PFSK-1 (cell line): ENCODE measurements at regions not wholly inside any gene's neighbourhood (a gene's known extent, or its start where the extent isn't known, plus 50 kb on each side); places are given as distances from the start of the nearest gene placed in this dataset.

ENCODE experiments used
- FOXP2 ChIP-seq: optimal IDR thresholded peaks from 2 replicates; pipeline ENCODE3; 2011; ENCODE audit warnings: borderline replicate concordance, control low read depth, inconsistent platforms; ENCODE audit not compliant: insufficient read depth; ENCODE audit errors: extremely low read length, extremely low read depth
- POLR2AphosphoS5 ChIP-seq: IDR thresholded peaks from 2 replicates; pipeline ENCODE4 v1.6.1; 2012; ENCODE audit warnings: low read depth, mild to moderate bottlenecking, control low read depth, low read length, moderate library complexity
- SIN3A ChIP-seq: IDR thresholded peaks from 2 replicates; pipeline ENCODE4 v1.6.1; 2012; ENCODE audit warnings: mild to moderate bottlenecking, low read length, moderate library complexity, borderline replicate concordance; ENCODE audit not compliant: insufficient read depth
- TAF1 ChIP-seq: IDR thresholded peaks from 2 replicates; pipeline ENCODE4 v1.6.1; 2012; ENCODE audit warnings: low read length, control low read depth, borderline replicate concordance; ENCODE audit not compliant: insufficient read depth
- TF ChIP-seq, protein P1 (sequence below), 2 experiments: IDR thresholded peaks; 2 replicates each; pipeline versions ENCODE4 v1.6.1 to v1.8.0; 2011 to 2012; ENCODE audit warnings: low read depth in 2 of 2, low read length in 2 of 2, control low read depth in 1 of 2, inconsistent platforms in 1 of 2, mild to moderate bottlenecking in 1 of 2, moderate library complexity in 1 of 2; ENCODE audit not compliant: insufficient read depth in 1 of 2

DNA sequence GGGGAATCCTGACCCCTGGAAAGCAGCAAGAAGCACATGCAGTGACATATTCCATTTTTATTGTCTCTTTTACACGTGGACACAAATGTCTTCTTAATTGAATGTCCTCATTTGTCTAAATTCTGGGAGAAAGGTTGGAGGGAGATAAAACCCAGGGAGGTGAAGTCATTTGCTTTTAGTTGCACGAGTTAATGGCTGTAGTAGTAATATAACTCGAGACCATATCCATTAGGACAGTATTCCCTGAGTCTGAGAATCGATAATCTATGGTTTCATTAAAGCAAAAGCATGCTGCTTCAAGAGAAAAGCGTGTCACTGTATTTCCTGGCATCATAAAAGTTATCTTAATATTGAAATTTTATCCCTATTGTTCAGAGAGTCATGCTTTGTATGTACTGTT is 216.0 kb upstream of the PELI2 start:
- TF ChIP-seq TAF1 (no peak), FOXP2 (no peak), POLR2AphosphoS5 (no peak), SIN3A (no peak)
- TF ChIP-seq, protein P1, sequence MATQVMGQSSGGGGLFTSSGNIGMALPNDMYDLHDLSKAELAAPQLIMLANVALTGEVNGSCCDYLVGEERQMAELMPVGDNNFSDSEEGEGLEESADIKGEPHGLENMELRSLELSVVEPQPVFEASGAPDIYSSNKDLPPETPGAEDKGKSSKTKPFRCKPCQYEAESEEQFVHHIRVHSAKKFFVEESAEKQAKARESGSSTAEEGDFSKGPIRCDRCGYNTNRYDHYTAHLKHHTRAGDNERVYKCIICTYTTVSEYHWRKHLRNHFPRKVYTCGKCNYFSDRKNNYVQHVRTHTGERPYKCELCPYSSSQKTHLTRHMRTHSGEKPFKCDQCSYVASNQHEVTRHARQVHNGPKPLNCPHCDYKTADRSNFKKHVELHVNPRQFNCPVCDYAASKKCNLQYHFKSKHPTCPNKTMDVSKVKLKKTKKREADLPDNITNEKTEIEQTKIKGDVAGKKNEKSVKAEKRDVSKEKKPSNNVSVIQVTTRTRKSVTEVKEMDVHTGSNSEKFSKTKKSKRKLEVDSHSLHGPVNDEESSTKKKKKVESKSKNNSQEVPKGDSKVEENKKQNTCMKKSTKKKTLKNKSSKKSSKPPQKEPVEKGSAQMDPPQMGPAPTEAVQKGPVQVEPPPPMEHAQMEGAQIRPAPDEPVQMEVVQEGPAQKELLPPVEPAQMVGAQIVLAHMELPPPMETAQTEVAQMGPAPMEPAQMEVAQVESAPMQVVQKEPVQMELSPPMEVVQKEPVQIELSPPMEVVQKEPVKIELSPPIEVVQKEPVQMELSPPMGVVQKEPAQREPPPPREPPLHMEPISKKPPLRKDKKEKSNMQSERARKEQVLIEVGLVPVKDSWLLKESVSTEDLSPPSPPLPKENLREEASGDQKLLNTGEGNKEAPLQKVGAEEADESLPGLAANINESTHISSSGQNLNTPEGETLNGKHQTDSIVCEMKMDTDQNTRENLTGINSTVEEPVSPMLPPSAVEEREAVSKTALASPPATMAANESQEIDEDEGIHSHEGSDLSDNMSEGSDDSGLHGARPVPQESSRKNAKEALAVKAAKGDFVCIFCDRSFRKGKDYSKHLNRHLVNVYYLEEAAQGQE (IDR thresholded peaks at IDR 0.05; ENCODE audit: insufficient read depth in 1 of 2, low read depth in 2 of 2, low read length in 2 of 2): no peak

DNA sequence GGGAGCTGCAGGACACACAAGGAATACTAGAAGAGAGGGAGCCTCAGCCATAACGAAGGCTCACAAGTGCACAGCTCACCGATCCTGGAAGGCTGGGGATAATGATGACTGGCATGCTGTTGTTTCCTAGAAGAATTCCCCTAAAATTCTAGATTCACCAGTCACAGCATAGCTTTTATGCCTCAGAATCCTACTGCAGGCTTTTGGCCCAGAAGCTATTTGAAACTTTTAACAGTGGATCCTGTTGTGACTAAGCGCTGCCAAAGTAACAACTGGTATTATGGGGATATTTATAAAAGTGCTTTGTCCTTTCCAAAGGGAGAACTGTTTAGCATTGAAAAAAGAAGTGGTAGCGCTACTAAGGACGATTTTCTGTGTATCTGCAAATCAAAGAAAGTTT is 214.1 kb upstream of the PELI2 start:
- TF ChIP-seq POLR2AphosphoS5: no peak
- no peak for TF ChIP-seq TAF1
- TF ChIP-seq FOXP2: no peak
- TF ChIP-seq SIN3A: no peak
- TF ChIP-seq, protein P1 (IDR thresholded peaks at IDR 0.05; ENCODE audit: insufficient read depth in 1 of 2, low read depth in 2 of 2, low read length in 2 of 2): no peak

DNA sequence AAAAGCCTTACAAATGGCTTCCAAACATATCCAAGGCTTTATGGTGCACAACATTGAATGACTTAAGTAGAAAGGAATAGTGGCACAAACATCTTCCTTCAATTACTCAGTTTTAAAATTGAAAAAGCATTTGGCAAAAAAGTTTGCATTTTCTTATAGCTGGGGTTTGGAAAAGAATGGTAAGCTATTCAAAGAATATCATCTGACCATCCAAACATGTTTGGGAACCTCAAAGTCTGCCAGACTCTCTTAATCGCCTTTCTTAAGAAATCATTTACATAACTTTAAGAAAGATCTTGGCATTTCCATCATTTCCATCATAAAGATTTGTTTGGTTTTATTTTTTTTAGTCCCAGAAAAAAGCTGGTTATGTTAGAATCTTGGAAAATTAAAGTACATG is 210.1 kb upstream of the PELI2 start:
- TF ChIP-seq POLR2AphosphoS5: no peak
- no peak for TF ChIP-seq SIN3A
- TF ChIP-seq FOXP2: no peak
- no peak for TF ChIP-seq TAF1
- TF ChIP-seq, protein P1 (IDR thresholded peaks at IDR 0.05; ENCODE audit: insufficient read depth in 1 of 2, low read depth in 2 of 2, low read length in 2 of 2): no peak

DNA sequence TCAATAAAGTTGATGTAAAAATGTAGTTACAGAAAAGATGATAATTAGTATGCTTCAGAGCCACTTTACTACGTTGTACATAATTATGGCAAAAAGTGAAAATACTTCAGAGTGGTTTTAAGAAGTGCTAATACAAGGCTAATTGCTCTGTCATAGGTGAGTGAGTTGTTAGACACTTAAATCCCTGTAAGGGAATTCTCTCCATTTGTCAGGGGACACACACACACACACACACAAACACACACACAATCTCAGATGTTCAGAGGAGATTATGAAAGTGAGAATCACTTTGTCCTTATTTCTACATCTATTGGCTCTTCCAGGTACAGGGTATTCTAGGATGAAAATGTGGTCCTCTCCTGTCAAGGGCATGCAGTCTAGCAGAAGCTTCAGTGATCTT is 208.3 kb upstream of the PELI2 start:
- TF ChIP-seq FOXP2 (no peak), TAF1 (no peak), SIN3A (no peak), POLR2AphosphoS5 (no peak)
- TF ChIP-seq, protein P1 (IDR thresholded peaks at IDR 0.05; ENCODE audit: insufficient read depth in 1 of 2, low read depth in 2 of 2, low read length in 2 of 2): no peak

DNA sequence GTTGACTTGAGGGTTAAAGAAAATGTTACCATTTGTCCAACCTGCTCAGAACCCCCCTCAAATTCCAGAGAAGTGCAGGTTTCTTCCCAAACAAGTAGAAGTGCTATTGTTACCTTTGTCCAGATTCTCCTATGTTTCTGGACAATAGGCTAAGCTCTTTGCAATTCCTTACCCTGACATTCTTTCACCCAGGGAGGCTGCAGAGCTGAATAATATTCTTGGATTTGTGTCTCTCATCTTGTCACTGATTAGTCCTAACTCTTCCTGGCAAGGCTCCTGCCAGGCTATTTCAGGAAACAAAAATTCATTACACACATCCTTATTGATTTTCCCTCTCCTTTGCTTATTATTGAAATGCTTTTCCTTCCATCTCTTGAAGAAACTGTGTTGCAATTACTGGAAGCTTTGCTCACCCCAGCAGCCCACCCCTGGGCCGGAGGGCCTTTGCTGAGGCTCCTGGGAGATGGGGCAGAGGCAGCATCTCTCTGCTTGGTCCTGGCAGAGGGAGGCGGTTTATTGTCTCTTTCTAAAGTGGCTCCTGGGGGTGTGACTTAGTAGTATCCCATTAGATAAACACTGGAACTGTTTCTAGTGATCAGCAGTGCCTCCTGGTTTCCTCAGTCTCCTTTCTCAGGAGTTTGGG is 207.5 kb upstream of the PELI2 start:
- no peak for TF ChIP-seq SIN3A
- TF ChIP-seq POLR2AphosphoS5: no peak
- TF ChIP-seq, protein P1 (IDR thresholded peaks at IDR 0.05; ENCODE audit: insufficient read depth in 1 of 2, low read depth in 2 of 2, low read length in 2 of 2): no peak
- TF ChIP-seq FOXP2: no peak
- no peak for TF ChIP-seq TAF1
